WI38 (cell line): ENCODE measurements at regions not wholly inside any gene's neighbourhood (a gene's known extent, or its start where the extent isn't known, plus 50 kb on each side); places are given as distances from the start of the nearest gene placed in this dataset.

Experiments used
- H3K4me3 ChIP-seq: 2 replicates; pipeline ENCODE4 v1.5.1; 2011; ENCODE audit warnings: low read depth, mild to moderate bottlenecking, control low read depth, low read length
- CTCF ChIP-seq: IDR thresholded peaks from 2 replicates; pipeline ENCODE4 v1.5.1; 2012; ENCODE audit warnings: low read depth, mild to moderate bottlenecking, control low read depth, low read length

GRCh38 chr15:77746254-77747174, 113.8 kb upstream of the LINGO1 start:
- no peak overlapping the region for H3K4me3 ChIP-seq
- no peak for TF ChIP-seq CTCF

- no peak for TF ChIP-seq CTCF
- H3K4me3 ChIP-seq, result no peak overlapping the region
These were observed 111.7 kb upstream of the LINGO1 start for GRCh38 chr15:77744398-77744797.

DNA sequence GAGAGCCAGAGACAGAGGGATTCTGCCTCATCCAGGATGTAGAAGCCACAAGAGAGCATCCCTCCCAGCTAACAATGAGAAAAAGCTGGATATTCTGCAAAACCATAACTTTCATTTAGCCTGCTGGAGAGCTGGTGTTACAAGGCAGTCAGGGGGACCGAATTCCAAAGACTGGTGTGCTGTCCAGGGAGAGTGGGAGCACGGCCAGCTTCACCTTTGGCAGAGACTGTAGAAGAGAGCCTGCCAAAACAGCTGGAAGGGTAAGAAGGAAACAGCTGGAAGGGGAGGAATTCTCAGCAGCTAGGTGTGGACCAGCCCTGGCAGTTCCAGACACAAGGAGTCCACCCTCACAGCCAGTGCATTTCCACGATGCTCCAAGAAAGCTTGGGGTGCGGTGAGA, 109.9 kb upstream of the LINGO1 start:
- TF ChIP-seq CTCF, result no peak
- H3K4me3 ChIP-seq, result no peak overlapping the region

DNA sequence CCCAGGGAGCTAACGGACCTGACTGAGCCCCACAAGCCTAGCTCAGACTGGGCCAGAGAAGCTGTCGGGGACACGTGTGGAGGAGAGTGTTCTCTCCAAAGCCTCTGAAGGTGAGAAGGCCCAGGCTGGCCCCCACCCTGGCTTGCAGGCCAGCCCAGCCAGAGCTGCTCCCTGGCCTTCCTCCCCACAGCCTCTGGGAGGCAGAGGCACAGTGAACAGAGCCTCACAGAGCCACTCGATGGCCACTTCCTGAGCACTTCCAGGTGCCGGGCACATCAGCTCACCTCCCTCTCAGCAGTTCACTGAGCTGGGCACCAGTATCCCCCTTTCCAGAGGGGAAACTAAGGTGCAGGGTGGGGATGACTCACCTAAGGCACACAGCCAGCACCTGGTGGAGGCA, 109.4 kb upstream of the LINGO1 start:
- TF ChIP-seq CTCF, result no peak
- H3K4me3 ChIP-seq, result no peak overlapping the region

DNA sequence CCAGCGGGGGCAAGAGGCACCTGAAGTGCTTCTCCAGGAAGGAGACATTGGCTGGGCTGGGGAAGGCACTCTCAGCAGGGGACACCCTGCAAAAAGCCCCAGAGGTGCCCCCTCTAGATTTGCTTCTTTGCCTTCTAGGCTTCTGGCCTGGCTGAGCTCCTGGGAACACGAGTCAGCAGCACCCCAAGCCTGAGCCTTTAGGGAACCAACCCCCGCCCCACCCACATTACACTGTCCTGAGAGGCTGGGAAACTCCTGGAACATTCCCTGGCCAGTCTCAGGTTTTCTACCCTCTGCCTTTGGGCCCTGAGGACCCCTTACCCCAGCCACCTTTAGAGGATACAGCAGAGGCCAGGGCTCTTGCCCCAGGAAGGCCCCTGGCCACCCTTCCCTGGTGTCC, 108.4 kb upstream of the LINGO1 start:
- no peak overlapping the region for H3K4me3 ChIP-seq
- TF ChIP-seq CTCF, result no peak

DNA sequence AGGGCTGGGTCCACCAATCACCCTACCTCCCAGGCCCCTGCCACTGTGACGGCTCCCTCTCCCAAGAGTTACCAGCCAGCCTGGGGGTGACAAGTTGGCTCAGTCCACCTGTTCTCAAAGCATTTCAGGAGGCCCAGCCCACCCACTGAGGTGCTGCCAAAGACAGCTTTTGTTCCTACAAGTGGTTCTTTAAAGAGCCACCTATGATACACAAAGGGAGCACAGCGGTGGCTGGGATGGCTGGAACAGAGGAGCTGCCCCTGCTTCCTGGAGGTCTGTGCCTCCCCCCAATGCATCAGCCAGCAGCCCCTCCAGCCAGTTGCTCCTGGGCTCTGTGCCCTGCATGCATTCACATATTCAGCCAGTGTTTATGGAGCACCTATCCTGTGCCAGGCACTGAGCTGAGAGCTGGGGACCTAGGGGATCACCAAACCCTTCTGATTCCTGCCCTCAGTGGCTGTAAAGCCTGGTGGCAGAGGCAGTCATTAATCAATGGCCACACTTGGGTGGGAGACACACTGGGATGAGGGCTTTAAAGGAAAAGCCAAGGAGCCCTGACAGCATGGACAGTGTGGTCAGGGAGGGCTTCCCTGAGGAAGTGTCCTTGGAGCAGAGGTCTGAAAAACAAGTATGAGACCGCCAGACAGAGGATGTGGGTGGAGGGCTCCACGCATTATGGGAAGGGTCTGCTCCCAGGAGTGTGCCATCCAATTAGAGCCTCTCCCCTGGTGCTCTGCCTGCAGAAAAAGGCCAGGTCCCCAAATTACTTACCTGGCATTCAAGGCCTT, 107.1 kb upstream of the LINGO1 start:
- no peak for TF ChIP-seq CTCF
- H3K4me3 ChIP-seq, result no peak overlapping the region
